ENCODE measurements at regions not wholly inside any gene's neighbourhood (a gene's known extent, or its start where the extent isn't known, plus 50 kb on each side); places are given as distances from the start of the nearest gene placed in this dataset.
"Not testable (repeated sequence)": the region's sequence is repeated elsewhere in the genome, so short reads cannot be mapped to it uniquely, and the experiment has no call there.

GRCh38 chr3:87696124-87697013 lies 362.4 kb downstream of the CGGBP1 start:
- WGBS = 92% methylated on average over 6 of the region's 6 CpGs
- DNase-seq (ENCODE audit: low read depth in 6 of 9, low spot score in 9 of 9) = no peak

GRCh38 chr3:87694678-87695077 lies 364.1 kb downstream of the CGGBP1 start:
- 88% methylated on average over 2 of the region's 2 CpGs for WGBS
- no peak overlapping the region for H3K27ac ChIP-seq (ENCODE audit: low read depth in 1 of 2, low read length in 1 of 2)
- no peaks in the 10 kb centered on the region for H3K36me3 ChIP-seq (ENCODE audit: control insufficient read depth in 2 of 2, insufficient read depth in 2 of 2, low read length in 1 of 2)
- no peak overlapping the region for H3K4me3 ChIP-seq (ENCODE audit: low read length in 2 of 2)
- no peak for DNase-seq (ENCODE audit: low read depth in 6 of 9, low spot score in 9 of 9)
- no peaks in the 10 kb centered on the region for H3K4me1 ChIP-seq (ENCODE audit: control insufficient read depth in 2 of 2, insufficient read depth in 2 of 2, low read length in 2 of 2)
- H3K27me3 ChIP-seq (ENCODE audit: control insufficient read depth in 2 of 2, insufficient read depth in 1 of 2, low read length in 1 of 2) = no peaks in the 10 kb centered on the region
- no peaks in the 10 kb centered on the region for H3K9me3 ChIP-seq (ENCODE audit: control insufficient read depth in 2 of 2, insufficient read depth in 1 of 2, low read length in 1 of 2)

More at GRCh38 chr3:87696124-87697013, 362.4 kb downstream of the CGGBP1 start:
- Histone ChIP-seq H3K36me3 (ENCODE audit: control insufficient read depth in 2 of 2, insufficient read depth in 2 of 2, low read length in 1 of 2) (no peaks in the 10 kb centered on the region), H3K4me3 (ENCODE audit: low read length in 2 of 2) (no peak overlapping the region), H3K27me3 (ENCODE audit: control insufficient read depth in 2 of 2, insufficient read depth in 1 of 2, low read length in 1 of 2) (no peaks in the 10 kb centered on the region), H3K27ac (ENCODE audit: low read depth in 1 of 2, low read length in 1 of 2) (no peak overlapping the region), H3K9me3 (ENCODE audit: control insufficient read depth in 2 of 2, insufficient read depth in 1 of 2, low read length in 1 of 2) (no peaks in the 10 kb centered on the region), H3K4me1 (ENCODE audit: control insufficient read depth in 2 of 2, insufficient read depth in 2 of 2, low read length in 2 of 2) (no peaks in the 10 kb centered on the region)

- Histone ChIP-seq H3K4me1 (ENCODE audit: control insufficient read depth in 2 of 2, insufficient read depth in 2 of 2, low read length in 2 of 2) (no peaks in the 10 kb centered on the region), H3K4me3 (ENCODE audit: low read length in 2 of 2) (no peak overlapping the region), H3K27me3 (ENCODE audit: control insufficient read depth in 2 of 2, insufficient read depth in 1 of 2, low read length in 1 of 2) (no peaks in the 10 kb centered on the region), H3K27ac (ENCODE audit: low read depth in 1 of 2, low read length in 1 of 2) (no peak overlapping the region), H3K36me3 (ENCODE audit: control insufficient read depth in 2 of 2, insufficient read depth in 2 of 2, low read length in 1 of 2) (no peaks in the 10 kb centered on the region), H3K9me3 (ENCODE audit: control insufficient read depth in 2 of 2, insufficient read depth in 1 of 2, low read length in 1 of 2) (no peaks in the 10 kb centered on the region)
- DNase-seq (ENCODE audit: low read depth in 6 of 9, low spot score in 9 of 9) = no peak
- 98% methylated on average over 5 of the region's 5 CpGs for WGBS
Measured at GRCh38 chr3:87691109-87691508, 367.7 kb downstream of the CGGBP1 start.

- not testable (repeated sequence) for H3K36me3 ChIP-seq (ENCODE audit: control insufficient read depth in 2 of 2, insufficient read depth in 2 of 2, low read length in 1 of 2); H3K27me3 ChIP-seq (ENCODE audit: control insufficient read depth in 2 of 2, insufficient read depth in 1 of 2, low read length in 1 of 2); DNase-seq (ENCODE audit: low read depth in 6 of 9, low spot score in 9 of 9); H3K4me3 ChIP-seq (ENCODE audit: low read length in 2 of 2); H3K4me1 ChIP-seq (ENCODE audit: control insufficient read depth in 2 of 2, insufficient read depth in 2 of 2, low read length in 2 of 2); H3K27ac ChIP-seq (ENCODE audit: low read depth in 1 of 2, low read length in 1 of 2); H3K9me3 ChIP-seq (ENCODE audit: control insufficient read depth in 2 of 2, insufficient read depth in 1 of 2, low read length in 1 of 2)
- 99% methylated on average over 27 of the region's 27 CpGs for WGBS
Measured at GRCh38 chr3:87678984-87679660, 379.7 kb downstream of the CGGBP1 start.

GRCh38 chr3:87674397-87675161 lies 384.2 kb downstream of the CGGBP1 start:
- no peaks in the 10 kb centered on the region for H3K27me3 ChIP-seq (ENCODE audit: control insufficient read depth in 2 of 2, insufficient read depth in 1 of 2, low read length in 1 of 2)
- H3K9me3 ChIP-seq (ENCODE audit: control insufficient read depth in 2 of 2, insufficient read depth in 1 of 2, low read length in 1 of 2) = no peaks in the 10 kb centered on the region
- no peak overlapping the region for H3K4me3 ChIP-seq (ENCODE audit: low read length in 2 of 2)
- peak in 1 of 9 donors; percentile 4 for DNase-seq (ENCODE audit: low read depth in 6 of 9, low spot score in 9 of 9)
- H3K36me3 ChIP-seq (ENCODE audit: control insufficient read depth in 2 of 2, insufficient read depth in 2 of 2, low read length in 1 of 2) = no peaks in the 10 kb centered on the region
- H3K27ac ChIP-seq (ENCODE audit: low read depth in 1 of 2, low read length in 1 of 2) = no peak overlapping the region
- 51% methylated on average over 9 of the region's 9 CpGs for WGBS
- no peaks in the 10 kb centered on the region for H3K4me1 ChIP-seq (ENCODE audit: control insufficient read depth in 2 of 2, insufficient read depth in 2 of 2, low read length in 2 of 2)

GRCh38 chr3:87673132-87673531 lies 385.7 kb downstream of the CGGBP1 start:
- no peak overlapping the region for H3K27ac ChIP-seq (ENCODE audit: low read depth in 1 of 2, low read length in 1 of 2)
- H3K27me3 ChIP-seq (ENCODE audit: control insufficient read depth in 2 of 2, insufficient read depth in 1 of 2, low read length in 1 of 2) = no peaks in the 10 kb centered on the region
- H3K36me3 ChIP-seq (ENCODE audit: control insufficient read depth in 2 of 2, insufficient read depth in 2 of 2, low read length in 1 of 2) = no peaks in the 10 kb centered on the region
- WGBS = 96% methylated on average over 4 of the region's 4 CpGs
- no peak for DNase-seq (ENCODE audit: low read depth in 6 of 9, low spot score in 9 of 9)
- H3K4me3 ChIP-seq (ENCODE audit: low read length in 2 of 2) = no peak overlapping the region
- H3K4me1 ChIP-seq (ENCODE audit: control insufficient read depth in 2 of 2, insufficient read depth in 2 of 2, low read length in 2 of 2) = no peaks in the 10 kb centered on the region
- no peaks in the 10 kb centered on the region for H3K9me3 ChIP-seq (ENCODE audit: control insufficient read depth in 2 of 2, insufficient read depth in 1 of 2, low read length in 1 of 2)

DNA sequence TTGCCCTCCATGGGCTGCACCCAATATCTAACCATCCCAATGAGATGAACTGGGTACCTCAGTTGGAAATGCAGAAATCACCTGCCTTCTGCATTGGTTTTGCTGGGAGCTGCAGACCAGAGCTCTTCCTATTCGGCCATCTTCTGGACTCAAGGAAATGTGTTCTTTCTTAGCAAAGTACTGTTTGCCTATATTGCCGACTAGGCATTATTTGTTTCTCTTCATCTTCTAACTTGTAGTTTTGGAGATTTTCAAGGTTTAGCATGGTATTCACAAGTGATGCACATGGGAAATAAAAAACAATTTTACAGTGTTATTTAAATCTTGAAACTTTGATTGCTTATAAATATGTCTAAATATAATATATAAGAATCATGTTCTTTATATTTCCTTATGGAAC lies 377.8 kb upstream of the POU1F1 start:
- Histone ChIP-seq H3K36me3 (ENCODE audit: control insufficient read depth in 2 of 2, insufficient read depth in 2 of 2, low read length in 1 of 2) (no peaks in the 10 kb centered on the region), H3K27me3 (ENCODE audit: control insufficient read depth in 2 of 2, insufficient read depth in 1 of 2, low read length in 1 of 2) (no peaks in the 10 kb centered on the region), H3K27ac (ENCODE audit: low read depth in 1 of 2, low read length in 1 of 2) (no peak overlapping the region), H3K4me3 (ENCODE audit: low read length in 2 of 2) (no peak overlapping the region), H3K9me3 (ENCODE audit: control insufficient read depth in 2 of 2, insufficient read depth in 1 of 2, low read length in 1 of 2) (no peaks in the 10 kb centered on the region), H3K4me1 (ENCODE audit: control insufficient read depth in 2 of 2, insufficient read depth in 2 of 2, low read length in 2 of 2) (no peaks in the 10 kb centered on the region)
- WGBS = over 99% methylated on average over 2 of the region's 2 CpGs
- no peak for DNase-seq (ENCODE audit: low read depth in 6 of 9, low spot score in 9 of 9)

GRCh38 chr3:87653138-87653537 lies 376.8 kb upstream of the POU1F1 start:
- not testable (repeated sequence) for H3K4me3 ChIP-seq (ENCODE audit: low read length in 2 of 2); H3K27me3 ChIP-seq (ENCODE audit: control insufficient read depth in 2 of 2, insufficient read depth in 1 of 2, low read length in 1 of 2); H3K4me1 ChIP-seq (ENCODE audit: control insufficient read depth in 2 of 2, insufficient read depth in 2 of 2, low read length in 2 of 2); H3K9me3 ChIP-seq (ENCODE audit: control insufficient read depth in 2 of 2, insufficient read depth in 1 of 2, low read length in 1 of 2); DNase-seq (ENCODE audit: low read depth in 6 of 9, low spot score in 9 of 9); H3K27ac ChIP-seq (ENCODE audit: low read depth in 1 of 2, low read length in 1 of 2); H3K36me3 ChIP-seq (ENCODE audit: control insufficient read depth in 2 of 2, insufficient read depth in 2 of 2, low read length in 1 of 2)
- WGBS = 92% methylated on average over 3 of the region's 3 CpGs

DNA sequence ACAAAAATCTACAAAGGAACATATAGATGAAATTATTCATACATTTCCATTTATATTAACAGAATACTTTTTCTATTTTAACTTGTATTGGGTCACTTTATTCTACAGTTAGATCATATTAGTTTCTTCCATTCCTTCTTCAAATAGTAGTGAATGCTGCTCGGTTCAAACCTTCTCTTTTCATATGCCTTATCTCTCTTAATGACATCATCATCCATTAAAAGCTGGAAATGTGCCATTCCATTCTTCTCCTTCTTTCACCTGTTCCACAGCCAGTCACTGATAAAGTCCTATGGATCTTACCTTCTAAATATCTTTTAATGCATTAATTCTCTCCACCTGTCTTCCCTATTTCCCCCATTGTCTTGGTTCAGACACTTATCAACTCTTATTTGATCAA lies 358.0 kb upstream of the POU1F1 start:
- no peaks in the 10 kb centered on the region for H3K27me3 ChIP-seq (ENCODE audit: control insufficient read depth in 2 of 2, insufficient read depth in 1 of 2, low read length in 1 of 2)
- H3K27ac ChIP-seq (ENCODE audit: low read depth in 1 of 2, low read length in 1 of 2) = no peak overlapping the region
- H3K9me3 ChIP-seq (ENCODE audit: control insufficient read depth in 2 of 2, insufficient read depth in 1 of 2, low read length in 1 of 2) = no peaks in the 10 kb centered on the region
- H3K4me1 ChIP-seq (ENCODE audit: control insufficient read depth in 2 of 2, insufficient read depth in 2 of 2, low read length in 2 of 2) = no peaks in the 10 kb centered on the region
- DNase-seq (ENCODE audit: low read depth in 6 of 9, low spot score in 9 of 9) = no peak
- H3K36me3 ChIP-seq (ENCODE audit: control insufficient read depth in 2 of 2, insufficient read depth in 2 of 2, low read length in 1 of 2) = no peaks in the 10 kb centered on the region
- no peak overlapping the region for H3K4me3 ChIP-seq (ENCODE audit: low read length in 2 of 2)
- WGBS = 93% methylated on average over 1 of the region's 1 CpG

Measured in thymus (tissue), 11 donors.